ENCODE measurements at regions not wholly inside any gene's neighbourhood (a gene's known extent, or its start where the extent isn't known, plus 50 kb on each side); places are given as distances from the start of the nearest gene placed in this dataset.

GRCh38 chr1:213820362-213821149 is 167.2 kb upstream of the PROX1 start:
- no peak for DNase-seq

DNA sequence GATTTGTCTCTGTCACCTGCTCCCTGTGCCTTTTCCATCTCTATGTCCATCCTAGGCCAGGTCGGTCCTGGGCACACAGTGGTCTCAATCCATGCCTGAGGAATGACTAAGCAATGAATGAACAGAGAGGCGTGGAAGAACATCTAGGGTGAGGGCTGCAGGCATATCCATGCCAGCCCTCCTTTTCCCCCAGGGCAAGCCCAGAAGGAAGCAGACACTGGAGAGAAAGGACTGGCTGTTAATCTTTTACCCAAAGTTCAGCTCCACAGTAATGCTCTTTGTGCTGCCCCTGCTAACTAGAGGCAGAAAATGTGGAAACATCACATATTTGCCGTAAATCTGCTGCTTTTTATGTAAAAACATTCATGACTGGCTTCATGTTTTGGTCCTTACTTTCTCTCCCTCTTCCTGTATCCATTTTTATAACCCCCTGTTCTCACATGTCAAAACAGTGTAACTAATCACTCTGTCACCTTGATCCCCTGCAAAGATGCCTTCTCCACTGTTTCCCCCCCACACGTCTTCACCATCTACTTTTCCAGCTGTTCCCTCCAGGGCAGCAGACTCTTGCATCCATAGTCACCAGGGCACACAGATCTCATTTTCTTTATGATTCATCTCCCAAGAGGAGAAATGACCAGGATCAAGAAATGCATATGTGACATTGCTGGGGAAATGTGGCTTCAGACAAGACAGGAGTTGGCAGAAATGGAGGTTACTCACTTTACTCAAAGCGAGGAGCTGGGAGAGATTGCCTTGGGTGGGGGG is 166.4 kb upstream of the PROX1 start:
- no peak for DNase-seq

DNA sequence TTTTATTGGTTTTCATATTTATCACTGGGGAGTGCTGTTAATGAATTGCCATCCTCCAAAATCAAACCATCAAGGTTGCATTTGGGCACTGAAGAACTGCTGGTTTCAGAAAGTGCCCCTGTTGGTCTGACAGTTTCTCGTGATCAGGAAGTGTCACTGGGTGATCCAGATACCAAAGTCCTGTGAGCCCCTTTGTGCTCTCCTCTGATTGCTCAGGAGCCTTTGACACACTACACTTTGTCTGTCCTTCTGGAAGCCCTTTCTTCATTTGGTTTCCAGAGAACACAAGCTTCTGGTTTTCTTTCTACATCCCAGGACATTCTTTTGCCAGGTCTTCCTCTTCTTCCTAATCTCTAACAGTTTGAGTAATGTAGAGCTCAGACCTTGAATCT is 165.8 kb upstream of the PROX1 start:
- no peak for DNase-seq

GRCh38 chr1:213826891-213827290 is 160.9 kb upstream of the PROX1 start:
- DNase-seq, result no peak

DNA sequence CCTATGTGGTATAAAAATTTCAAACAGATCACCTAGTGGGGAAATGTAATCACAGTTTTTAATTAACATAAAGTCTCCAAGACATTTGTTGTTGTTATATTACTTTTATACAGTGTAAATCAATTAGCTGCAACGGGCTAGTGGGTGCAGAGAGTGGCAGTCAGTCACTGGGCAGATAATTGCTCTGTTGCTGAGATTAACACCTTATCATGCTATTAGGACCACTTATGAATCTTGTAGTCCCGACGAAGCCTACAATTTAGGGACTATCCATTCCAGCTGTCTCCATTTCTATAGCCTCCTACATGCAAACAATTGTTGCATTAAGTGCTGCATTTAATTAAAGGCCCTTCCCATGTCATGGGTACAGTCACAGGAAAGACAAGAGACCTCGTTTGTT is 158.9 kb upstream of the PROX1 start:
- DNase-seq, result no peak

GRCh38 chr1:213829780-213830179 is 158.0 kb upstream of the PROX1 start:
- DNase-seq, result no peak

- no peak for DNase-seq
Measured at GRCh38 chr1:213830371-213830770, 157.4 kb upstream of the PROX1 start.

- DNase-seq, result no peak
Measured at GRCh38 chr1:213840575-213840974, 147.2 kb upstream of the PROX1 start.

- no peak for DNase-seq
Measured at GRCh38 chr1:213844632-213845031, 143.1 kb upstream of the PROX1 start.

GRCh38 chr1:213852107-213852506 is 135.7 kb upstream of the PROX1 start:
- DNase-seq, result peak; percentile 35

GRCh38 chr1:213858581-213858980 is 129.2 kb upstream of the PROX1 start:
- DNase-seq, result no peak

GRCh38 chr1:213861841-213862240 is 125.9 kb upstream of the PROX1 start:
- no peak for DNase-seq

DNA sequence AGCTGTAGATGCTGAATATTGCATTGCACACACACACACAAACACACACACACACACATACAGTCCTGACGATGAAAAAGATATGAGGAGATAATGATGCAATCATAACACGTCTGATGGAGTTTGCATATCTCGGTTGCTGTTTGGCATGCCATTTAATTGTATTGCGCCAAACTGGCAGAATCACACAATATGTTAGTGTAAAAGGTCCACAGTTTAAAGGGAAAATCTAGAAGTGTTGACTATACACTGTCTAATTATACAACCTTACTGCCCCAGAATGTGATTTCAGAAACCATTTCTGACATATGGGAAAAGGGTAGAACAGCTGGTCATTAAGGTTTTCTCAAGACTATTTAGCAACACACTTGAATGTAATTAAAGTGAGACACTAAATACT is 123.7 kb upstream of the PROX1 start:
- no peak for DNase-seq

DNA sequence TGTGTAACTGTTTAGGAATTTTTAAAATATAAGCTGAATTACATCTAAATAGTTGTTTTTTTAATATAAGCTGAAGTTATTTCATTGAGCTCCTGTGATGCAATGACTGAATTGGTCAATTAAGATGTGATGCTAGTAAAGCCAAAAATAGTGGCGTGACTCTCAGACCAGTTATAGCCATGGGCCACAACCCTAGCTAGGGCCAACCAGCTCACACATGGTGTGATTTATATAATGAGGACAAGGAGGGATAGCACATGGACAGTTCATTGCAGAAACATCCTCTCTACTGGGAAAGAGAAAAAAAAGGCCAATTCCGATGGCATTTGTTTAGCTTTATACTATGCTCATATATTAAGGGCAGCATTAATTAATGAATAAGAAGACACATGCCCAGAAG is 119.3 kb upstream of the PROX1 start:
- DNase-seq, result no peak

DNA sequence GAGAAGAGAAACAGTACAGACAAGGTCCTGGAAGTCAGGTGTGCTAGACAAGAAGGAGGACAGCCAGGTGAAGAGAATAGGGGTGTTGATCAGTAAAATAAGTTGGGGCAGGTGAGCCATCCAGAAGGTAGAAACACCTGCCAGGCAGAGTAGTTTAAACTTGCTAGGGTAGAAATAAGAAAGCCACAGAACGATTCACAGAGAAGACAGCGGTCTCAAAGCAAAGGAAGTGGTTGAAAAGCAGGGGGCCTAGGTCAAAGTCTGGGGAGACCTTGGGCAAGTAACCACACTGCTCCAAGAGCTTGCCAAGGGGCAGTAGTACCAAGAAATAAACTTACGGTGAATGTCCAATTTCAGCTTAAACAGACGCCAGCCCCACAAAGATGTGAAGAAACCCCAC is 116.6 kb upstream of the PROX1 start:
- no peak for DNase-seq

GRCh38 chr1:213874789-213875188 is 113.0 kb upstream of the PROX1 start:
- no peak for DNase-seq

DNA sequence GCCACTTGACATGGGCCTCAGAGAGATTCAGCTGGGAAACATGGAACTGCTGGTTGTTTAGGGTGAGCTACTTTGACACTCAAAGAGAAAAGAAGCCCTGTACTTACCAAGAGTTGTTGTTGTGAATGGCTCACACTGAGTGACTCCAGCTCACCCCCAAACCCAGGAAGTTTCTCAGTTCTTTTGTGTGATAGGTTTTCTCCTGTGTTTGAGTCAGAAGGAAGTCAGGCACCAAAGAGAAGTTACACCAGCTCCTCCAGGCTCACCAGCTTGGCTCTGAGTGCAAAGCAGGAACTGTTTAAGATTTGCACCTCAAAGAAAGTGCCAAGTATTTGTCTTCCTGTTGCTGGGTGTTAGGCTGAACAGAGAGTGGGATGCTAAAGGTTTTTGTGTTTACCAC is 111.2 kb upstream of the PROX1 start:
- no peak for DNase-seq

DNA sequence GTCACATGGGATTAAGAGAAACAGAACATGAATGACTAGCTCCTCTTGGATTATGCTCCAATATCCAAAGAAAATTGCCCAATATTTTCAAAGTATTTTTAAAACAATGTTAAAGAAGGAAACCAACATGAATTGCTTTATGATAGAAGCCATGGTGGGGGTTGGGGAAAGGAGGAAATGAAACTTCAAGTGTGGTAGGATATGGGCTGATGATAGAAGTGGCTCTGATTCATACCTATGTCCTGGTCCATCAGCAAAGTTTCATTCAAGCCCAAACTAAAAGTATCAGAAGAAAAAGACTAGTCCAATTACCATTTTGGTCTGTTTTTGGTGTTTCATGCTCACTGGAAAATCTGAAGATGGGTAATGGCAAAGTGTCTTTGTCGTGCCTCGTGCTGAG is 104.2 kb upstream of the PROX1 start:
- DNase-seq, result no peak

DNA sequence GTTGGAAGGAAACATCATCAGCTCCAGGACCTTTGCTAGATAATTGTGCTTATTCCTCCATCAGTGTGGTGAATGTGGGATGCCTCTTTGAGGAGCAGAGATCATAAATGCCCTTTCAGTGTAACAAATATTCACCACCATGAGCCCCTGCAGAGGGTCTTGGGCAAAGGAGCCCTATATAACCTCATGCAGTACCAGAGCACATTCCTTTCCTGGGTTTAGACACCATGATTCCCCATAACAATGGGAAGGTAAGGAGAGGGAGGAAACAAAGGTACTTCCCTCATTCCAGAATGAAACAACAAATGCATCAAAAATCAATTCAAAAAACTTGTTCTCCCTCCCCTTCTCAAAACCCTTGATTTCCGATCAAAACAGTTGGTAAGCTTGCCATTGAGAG is 103.4 kb upstream of the PROX1 start:
- no peak for DNase-seq

GRCh38 chr1:213884942-213885341 is 102.8 kb upstream of the PROX1 start:
- no peak for DNase-seq

DNA sequence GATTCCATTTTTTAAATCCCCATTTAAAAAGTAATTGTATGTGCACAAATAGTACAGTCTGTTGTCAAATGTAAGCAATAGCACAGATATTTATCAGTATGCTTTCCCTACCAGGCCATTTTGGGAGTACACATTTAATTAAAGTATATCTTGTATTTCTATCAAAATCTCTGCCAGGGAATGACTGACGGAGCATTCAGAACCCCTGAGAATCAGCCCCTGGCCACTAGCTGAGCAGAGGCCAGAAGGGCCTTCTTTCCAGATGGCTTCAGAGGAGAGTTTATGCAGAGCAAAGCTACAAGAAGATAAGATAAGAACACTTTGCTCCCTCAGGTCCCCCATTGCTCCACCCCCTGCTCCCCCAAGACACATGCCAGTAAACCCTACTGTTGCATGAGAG is 99.9 kb upstream of the PROX1 start:
- no peak for DNase-seq

DNA sequence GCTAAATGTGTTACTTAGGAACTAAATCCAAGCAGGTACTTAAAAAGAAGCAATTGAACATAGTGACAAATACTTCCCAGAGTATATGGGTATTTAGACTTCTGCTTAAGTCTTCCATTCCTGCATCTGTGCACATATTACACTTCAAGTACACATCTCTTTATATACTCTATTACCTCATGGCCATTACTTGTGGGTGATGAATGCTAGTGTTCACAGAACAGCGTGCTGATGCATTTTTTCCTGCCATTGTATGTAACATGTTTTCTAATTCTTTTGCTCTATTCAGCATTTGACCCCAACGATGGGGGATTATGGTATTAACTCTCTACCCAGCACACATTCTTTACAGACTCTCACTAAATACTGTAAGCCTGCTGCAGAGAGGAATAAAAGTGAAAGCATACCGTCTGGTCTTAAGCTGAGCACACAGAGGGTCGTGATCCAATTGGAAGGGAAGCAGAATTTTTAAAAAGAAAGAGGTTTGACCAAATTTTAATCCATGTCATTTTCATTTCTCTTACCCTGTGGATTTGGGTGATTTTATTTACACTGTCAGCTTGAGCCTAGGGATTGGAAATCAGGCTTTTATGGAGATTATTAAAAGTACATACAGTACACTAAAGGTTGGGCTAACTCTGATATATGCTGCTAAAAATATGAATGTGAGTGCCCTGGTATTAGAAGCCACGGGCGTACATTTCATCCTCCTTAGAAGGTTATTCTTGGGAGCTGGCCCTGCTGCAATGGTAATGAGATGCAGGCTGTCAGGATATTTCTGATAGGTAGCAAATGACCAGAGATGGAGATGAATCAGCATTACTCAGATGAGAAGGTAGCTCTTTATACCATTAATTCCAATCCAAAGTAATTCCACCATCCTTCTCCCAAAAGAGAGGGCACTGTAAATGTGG is 95.5 kb upstream of the PROX1 start:
- no peak for DNase-seq

GRCh38 chr1:213898684-213899083 is 89.1 kb upstream of the PROX1 start:
- no peak for DNase-seq

GRCh38 chr1:213899413-213899812 is 88.4 kb upstream of the PROX1 start:
- DNase-seq, result no peak
